Sigmoid colon (tissue), 6 donors: ENCODE measurements at regions not wholly inside any gene's neighbourhood (a gene's known extent, or its start where the extent isn't known, plus 50 kb on each side); places are given as distances from the start of the nearest gene placed in this dataset.

Source experiments
- DNase-seq: peaks from one replicate; pipeline ENCODE4 v3.0.0-alpha.2; 2019
- H3K27ac ChIP-seq, 4 donors: fragments of 200-600 bp; sonication (generic); one replicate each; pipeline ENCODE4 v1.5.1; 2016 to 2019; ENCODE audit warnings: mild to moderate bottlenecking in 1 of 4
- H3K27me3 ChIP-seq, 3 donors: fragments of 200-600 bp; sonication (generic); one replicate each; pipeline ENCODE4 v1.5.1; 2019; ENCODE audit warnings: mild to moderate bottlenecking in 1 of 3
- H3K36me3 ChIP-seq, 4 donors: fragments of 200-600 bp; sonication (generic); one replicate each; pipeline ENCODE4 v1.5.1; 2016 to 2019
- H3K4me1 ChIP-seq, 4 donors: fragments of 200-600 bp; sonication (generic); one replicate each; pipeline ENCODE4 v1.5.1; 2017 to 2019
- H3K4me3 ChIP-seq, 4 donors: fragments of 200-600 bp; sonication (generic); one replicate each; pipeline ENCODE4 v1.5.1; 2017 to 2019; ENCODE audit warnings: mild to moderate bottlenecking in 2 of 4, moderate library complexity in 1 of 4
- H3K9me3 ChIP-seq, 4 donors: fragments of 200-600 bp in 3 of 4; sonication (generic) in 3 of 4; one replicate each; pipeline versions ENCODE4 v1.5.1 to v1.6.1; 2013 to 2019
- EP300 ChIP-seq, 4 donors: sonication (generic); formaldehyde crosslinking; IDR thresholded peaks; one replicate each; pipeline ENCODE4 v1.6.1; 2017; ENCODE audit warnings: antibody characterized with exemption in 4 of 4
- POLR2A ChIP-seq, 2 donors: fragments of 450-650 bp; IDR thresholded peaks; one replicate each; pipeline ENCODE4 v1.6.1; 2016; ENCODE audit warnings: antibody characterized with exemption in 2 of 2, mild to moderate bottlenecking in 2 of 2, moderate library complexity in 2 of 2
- POLR2AphosphoS5 ChIP-seq, 4 donors: sonication (generic); formaldehyde crosslinking; IDR thresholded peaks; one replicate each; pipeline ENCODE4 v1.6.1; 2017; ENCODE audit warnings: antibody characterized with exemption in 4 of 4
- WGBS, 2 donors: extraction: QIAGEN DNeasy Blood & Tissue Kit; methylation state at CpG; one replicate each; pipeline ENCODE4 v1.1.7; 2013; 5-methylcytosine and 5-hydroxymethylcytosine counted together
- intact Hi-C: fragments of 100-400 bp; cut with DNase I; formaldehyde crosslinking; loops from one replicate; pipeline ENCODE4 v1.15.1; 2023
- TF ChIP-seq, protein P1 (sequence below), 4 experiments: fragments of 450-650 bp in 3 of 4; fragments of 200-600 bp in 1 of 4; IDR thresholded peaks; one replicate each; pipeline ENCODE4 v1.5.1; 2016 to 2019; ENCODE audit warnings: antibody characterized with exemption in 4 of 4, mild to moderate bottlenecking in 3 of 4, moderate library complexity in 2 of 4
- donor health status: healthy with polysubstance abuse.
- donor health status: healthy.

DNA sequence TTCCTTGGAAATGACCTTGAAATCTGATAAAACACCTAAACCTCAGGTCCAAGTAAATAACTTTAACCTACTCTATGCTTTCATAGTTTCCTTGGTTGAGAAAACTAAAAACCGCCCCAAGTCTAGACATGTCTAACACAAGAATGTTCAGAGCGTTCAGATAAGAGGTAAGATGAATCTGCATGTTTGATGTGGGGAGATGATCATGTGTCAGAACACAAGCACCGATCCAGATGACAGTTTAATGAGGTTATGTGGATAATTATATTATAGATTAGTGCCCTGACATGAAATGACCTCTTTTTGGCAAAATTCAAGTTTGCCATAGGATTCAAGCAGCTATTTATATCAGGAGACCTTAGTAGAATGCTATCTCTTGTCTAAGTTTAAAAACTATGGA is 729.8 kb upstream of the SOX11 start:
- Histone ChIP-seq H3K4me3 (no peak overlapping the region), H3K9me3 (no peaks in the 10 kb centered on the region), H3K27ac (no peak overlapping the region), H3K4me1 (no peaks in the 10 kb centered on the region), H3K27me3 (no peaks in the 10 kb centered on the region), H3K36me3 (no peaks in the 10 kb centered on the region)
- no peak for TF ChIP-seq POLR2AphosphoS5 (IDR thresholded peaks at IDR 0.05)
- 53 to 76% methylated on average over 3 of the region's 3 CpGs for WGBS, 2 donors
- no peak for DNase-seq
- intact Hi-C loops = no loop called here

DNA sequence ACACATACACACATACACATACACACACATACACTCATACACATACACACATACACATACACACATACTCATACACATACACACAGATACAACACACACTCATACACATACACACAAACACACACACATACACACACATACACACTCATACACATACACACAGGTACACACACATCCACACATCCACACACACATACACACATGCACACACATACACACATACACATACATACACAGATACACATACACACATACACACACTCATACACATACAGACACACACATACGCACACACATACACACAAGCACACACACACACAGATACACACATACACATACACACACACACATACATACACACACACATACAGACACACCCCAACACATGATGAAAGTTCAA is 729.1 kb upstream of the SOX11 start:
- WGBS, 2 donors = 96 to 98% methylated on average over 1 of the region's 1 CpG
- intact Hi-C loops = no loop called here
- no peaks in the 10 kb centered on the region for H3K4me1 ChIP-seq
- no peaks in the 10 kb centered on the region for H3K9me3 ChIP-seq
- TF ChIP-seq POLR2A (IDR thresholded peaks at IDR 0.05) (no peak), POLR2AphosphoS5 (IDR thresholded peaks at IDR 0.05) (no peak), EP300 (IDR thresholded peaks at IDR 0.05) (no peak)
- DNase-seq = no peak
- no peaks in the 10 kb centered on the region for H3K27me3 ChIP-seq
- H3K27ac ChIP-seq = no peak overlapping the region
- H3K36me3 ChIP-seq = no peaks in the 10 kb centered on the region
- H3K4me3 ChIP-seq = no peak overlapping the region

DNA sequence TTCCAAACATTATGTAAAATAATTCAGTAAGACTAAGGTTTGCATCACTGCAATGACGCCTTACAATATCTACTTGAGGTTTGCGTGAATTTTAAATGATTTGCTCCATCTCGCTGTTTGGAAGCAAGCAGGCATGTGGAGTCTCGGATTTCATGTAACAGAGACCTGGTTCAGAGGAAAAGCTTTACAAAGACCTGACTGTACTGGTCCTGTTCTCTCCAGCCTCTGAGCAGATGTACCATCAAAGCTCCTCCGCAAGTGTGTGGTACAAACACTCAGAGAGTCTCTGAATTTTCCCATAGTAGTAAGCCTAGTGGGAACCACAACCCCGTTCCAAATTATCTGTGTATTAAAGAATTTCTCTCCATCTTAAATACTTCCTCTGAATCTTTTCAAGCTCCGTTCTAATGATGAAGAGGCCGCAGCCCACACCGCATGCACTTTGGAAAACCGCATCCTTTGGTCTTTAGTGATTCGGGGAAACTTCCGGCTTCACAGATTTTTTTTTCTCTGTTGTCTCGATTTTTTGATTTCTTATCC is 728.1 kb upstream of the SOX11 start:
- no peak for DNase-seq
- no peaks in the 10 kb centered on the region for H3K4me1 ChIP-seq
- H3K27me3 ChIP-seq = no peaks in the 10 kb centered on the region
- no peaks in the 10 kb centered on the region for H3K9me3 ChIP-seq
- H3K27ac ChIP-seq = no peak overlapping the region
- no peaks in the 10 kb centered on the region for H3K36me3 ChIP-seq
- no peak overlapping the region for H3K4me3 ChIP-seq
- intact Hi-C loops = no loop called here
- WGBS, 2 donors = 89 to 91% methylated on average over 13 of the region's 13 CpGs
- TF ChIP-seq, protein P1, sequence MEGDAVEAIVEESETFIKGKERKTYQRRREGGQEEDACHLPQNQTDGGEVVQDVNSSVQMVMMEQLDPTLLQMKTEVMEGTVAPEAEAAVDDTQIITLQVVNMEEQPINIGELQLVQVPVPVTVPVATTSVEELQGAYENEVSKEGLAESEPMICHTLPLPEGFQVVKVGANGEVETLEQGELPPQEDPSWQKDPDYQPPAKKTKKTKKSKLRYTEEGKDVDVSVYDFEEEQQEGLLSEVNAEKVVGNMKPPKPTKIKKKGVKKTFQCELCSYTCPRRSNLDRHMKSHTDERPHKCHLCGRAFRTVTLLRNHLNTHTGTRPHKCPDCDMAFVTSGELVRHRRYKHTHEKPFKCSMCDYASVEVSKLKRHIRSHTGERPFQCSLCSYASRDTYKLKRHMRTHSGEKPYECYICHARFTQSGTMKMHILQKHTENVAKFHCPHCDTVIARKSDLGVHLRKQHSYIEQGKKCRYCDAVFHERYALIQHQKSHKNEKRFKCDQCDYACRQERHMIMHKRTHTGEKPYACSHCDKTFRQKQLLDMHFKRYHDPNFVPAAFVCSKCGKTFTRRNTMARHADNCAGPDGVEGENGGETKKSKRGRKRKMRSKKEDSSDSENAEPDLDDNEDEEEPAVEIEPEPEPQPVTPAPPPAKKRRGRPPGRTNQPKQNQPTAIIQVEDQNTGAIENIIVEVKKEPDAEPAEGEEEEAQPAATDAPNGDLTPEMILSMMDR (IDR thresholded peaks at IDR 0.05) = no peak

DNA sequence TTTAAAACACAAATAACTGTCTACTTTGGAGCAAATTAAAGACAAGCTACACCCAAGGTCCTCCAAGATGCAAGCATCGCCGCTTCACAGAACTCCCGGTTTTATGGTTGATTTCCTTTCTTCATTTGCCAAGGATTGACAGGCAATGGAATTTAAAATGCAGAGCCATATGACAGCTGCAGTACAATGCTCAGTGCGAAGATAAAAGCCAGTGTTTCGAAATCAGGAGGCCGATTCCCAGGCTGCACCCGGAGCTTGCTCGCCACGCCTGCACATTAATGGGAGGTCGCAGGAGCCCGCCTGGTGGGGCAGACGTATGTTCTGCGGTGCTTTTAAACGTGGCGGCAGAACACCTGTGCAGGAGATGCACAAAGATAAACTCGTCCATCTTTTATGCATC is 727.6 kb upstream of the SOX11 start:
- Histone ChIP-seq H3K9me3 (no peaks in the 10 kb centered on the region), H3K4me1 (no peaks in the 10 kb centered on the region), H3K4me3 (no peak overlapping the region), H3K36me3 (no peaks in the 10 kb centered on the region), H3K27me3 (no peaks in the 10 kb centered on the region), H3K27ac (no peak overlapping the region)
- no peak for TF ChIP-seq POLR2AphosphoS5 (IDR thresholded peaks at IDR 0.05)
- no peak for TF ChIP-seq EP300 (IDR thresholded peaks at IDR 0.05)
- TF ChIP-seq, protein P1 (IDR thresholded peaks at IDR 0.05) = no peak
- TF ChIP-seq POLR2A (IDR thresholded peaks at IDR 0.05) = no peak
- intact Hi-C loops = no loop called here
- no peak for DNase-seq
- WGBS, 2 donors = 75 to 79% methylated on average over 16 of the region's 16 CpGs

DNA sequence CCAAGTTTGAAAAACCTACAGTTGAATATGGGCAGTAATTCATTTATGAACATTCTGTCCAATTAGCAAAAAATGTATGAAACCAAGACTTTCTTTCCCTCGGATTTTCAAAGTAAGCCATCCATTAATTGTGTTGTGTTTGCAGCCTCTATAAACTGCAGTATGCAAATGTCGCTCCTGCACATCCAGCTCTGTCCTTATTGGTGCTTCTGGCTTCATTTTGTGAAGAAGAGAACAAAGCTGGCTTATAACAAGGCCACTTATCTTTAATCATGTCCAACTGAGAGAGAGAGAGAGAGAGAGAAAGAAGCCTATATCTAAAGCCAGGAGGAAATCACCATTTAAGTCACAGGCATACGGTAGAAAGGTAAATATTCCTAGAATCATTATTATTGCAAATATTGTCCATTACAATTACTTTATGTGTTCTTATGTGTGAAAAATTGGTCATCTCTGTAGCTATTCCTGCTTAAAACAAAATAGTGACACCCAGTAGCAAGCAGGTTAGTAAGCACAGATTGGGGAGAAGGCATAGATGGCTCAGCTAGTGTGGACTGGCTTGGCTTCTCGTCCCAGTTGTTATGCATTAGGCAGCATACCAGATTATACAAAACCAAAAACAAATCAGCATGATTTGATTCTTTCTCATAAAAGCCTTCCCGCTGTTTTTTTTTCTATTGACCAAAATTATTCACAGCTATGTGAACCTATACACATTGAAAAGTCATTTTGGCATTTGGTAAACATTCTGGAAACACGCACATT is 726.4 kb upstream of the SOX11 start:
- TF ChIP-seq EP300 (IDR thresholded peaks at IDR 0.05) = no peak
- no peak for TF ChIP-seq POLR2A (IDR thresholded peaks at IDR 0.05)
- TF ChIP-seq POLR2AphosphoS5 (IDR thresholded peaks at IDR 0.05) = no peak
- TF ChIP-seq, protein P1 (IDR thresholded peaks at IDR 0.05) = no peak
- 80 to 84% methylated on average over 6 of the region's 6 CpGs for WGBS, 2 donors
- DNase-seq = no peak
- Histone ChIP-seq H3K27ac (no peak overlapping the region), H3K9me3 (no peaks in the 10 kb centered on the region), H3K36me3 (no peaks in the 10 kb centered on the region), H3K4me3 (no peak overlapping the region), H3K4me1 (no peaks in the 10 kb centered on the region), H3K27me3 (no peaks in the 10 kb centered on the region)
- intact Hi-C loops = no loop called here

DNA sequence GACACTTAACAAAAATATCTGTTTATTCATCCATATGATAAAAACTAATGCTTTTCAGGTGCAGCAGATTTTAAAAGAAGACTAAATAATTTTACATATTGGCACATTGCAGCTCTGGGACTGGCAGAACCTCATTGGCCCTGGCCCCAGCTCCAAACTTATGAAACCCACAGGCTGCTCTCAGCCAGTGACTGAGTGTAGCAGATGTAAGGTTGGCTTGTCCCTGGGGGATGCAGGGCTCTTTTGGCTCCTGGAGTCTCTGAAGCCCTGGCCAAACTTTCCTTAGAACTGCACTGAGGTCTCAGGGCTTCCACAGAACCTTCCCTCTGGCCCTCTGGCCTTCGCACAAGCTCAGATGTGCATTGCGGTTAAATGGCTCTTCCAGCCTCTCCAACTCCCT is 725.0 kb upstream of the SOX11 start:
- TF ChIP-seq, protein P1 (IDR thresholded peaks at IDR 0.05) = no peak
- TF ChIP-seq POLR2AphosphoS5 (IDR thresholded peaks at IDR 0.05) = no peak
- TF ChIP-seq POLR2A (IDR thresholded peaks at IDR 0.05) = no peak
- TF ChIP-seq EP300 (IDR thresholded peaks at IDR 0.05) = no peak
- no peaks in the 10 kb centered on the region for H3K4me1 ChIP-seq
- no peak for DNase-seq
- intact Hi-C loops = no loop called here
- 92 to 96% methylated on average over 2 of the region's 2 CpGs for WGBS, 2 donors
- H3K27ac ChIP-seq = no peak overlapping the region
- no peaks in the 10 kb centered on the region for H3K36me3 ChIP-seq
- no peak overlapping the region for H3K4me3 ChIP-seq
- no peaks in the 10 kb centered on the region for H3K9me3 ChIP-seq
- no peaks in the 10 kb centered on the region for H3K27me3 ChIP-seq
